ENCODE measurements at regions not wholly inside any gene's neighbourhood (a gene's known extent, or its start where the extent isn't known, plus 50 kb on each side); places are given as distances from the start of the nearest gene placed in this dataset.

DNA sequence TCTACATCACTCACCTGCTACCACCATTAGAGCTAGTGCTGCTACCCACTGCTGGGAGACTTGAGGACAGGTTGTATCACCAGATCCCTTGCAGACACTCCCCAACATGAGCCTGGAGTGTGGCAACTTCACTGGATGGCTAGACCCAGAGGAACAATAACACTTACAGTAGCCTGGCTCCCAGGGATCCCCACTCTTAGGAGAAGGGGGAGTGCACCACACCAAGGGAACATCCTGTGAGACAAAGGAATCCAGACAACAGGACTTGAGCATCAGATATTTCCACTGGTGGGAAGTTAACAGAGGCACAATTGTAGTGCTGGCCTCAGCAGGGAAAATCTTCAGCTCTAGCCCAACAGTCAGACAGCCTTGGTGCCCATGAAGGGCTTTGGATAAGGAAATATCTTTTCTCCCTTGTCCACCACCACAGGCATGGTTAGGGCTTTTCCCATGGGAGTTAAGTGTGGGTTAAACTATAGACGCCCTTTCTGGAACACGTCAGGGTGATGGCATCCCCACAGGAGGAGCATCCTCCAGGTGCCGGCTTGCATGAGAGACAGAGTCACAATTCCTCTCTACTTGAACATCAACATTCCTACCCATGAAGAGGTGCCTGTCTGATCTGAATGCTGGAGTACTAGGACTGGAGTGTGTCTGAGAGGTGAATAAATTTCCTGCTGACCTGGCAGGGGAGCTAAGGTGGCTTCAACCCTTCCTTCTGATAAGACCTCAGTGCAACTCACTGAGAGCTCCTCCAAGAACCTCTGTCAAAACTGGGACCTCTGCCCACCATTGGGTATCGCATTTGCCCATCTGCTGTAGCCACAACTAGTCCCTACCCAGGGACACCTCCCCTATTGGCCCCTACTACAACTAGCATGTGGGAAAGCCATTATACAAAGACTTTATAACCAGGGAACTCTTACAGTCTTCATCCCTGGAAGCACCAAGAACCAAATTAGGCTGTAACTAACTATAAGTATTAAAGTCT, 55.4 kb upstream of the SIRPG start:
- no peak for DNase-seq (ENCODE audit: low read depth)
- TF ChIP-seq, protein P1, sequence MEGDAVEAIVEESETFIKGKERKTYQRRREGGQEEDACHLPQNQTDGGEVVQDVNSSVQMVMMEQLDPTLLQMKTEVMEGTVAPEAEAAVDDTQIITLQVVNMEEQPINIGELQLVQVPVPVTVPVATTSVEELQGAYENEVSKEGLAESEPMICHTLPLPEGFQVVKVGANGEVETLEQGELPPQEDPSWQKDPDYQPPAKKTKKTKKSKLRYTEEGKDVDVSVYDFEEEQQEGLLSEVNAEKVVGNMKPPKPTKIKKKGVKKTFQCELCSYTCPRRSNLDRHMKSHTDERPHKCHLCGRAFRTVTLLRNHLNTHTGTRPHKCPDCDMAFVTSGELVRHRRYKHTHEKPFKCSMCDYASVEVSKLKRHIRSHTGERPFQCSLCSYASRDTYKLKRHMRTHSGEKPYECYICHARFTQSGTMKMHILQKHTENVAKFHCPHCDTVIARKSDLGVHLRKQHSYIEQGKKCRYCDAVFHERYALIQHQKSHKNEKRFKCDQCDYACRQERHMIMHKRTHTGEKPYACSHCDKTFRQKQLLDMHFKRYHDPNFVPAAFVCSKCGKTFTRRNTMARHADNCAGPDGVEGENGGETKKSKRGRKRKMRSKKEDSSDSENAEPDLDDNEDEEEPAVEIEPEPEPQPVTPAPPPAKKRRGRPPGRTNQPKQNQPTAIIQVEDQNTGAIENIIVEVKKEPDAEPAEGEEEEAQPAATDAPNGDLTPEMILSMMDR (conservative IDR thresholded peaks at IDR 0.05; ENCODE audit: low read depth, low read length): no peak
- H3K4me3 ChIP-seq (ENCODE audit: low read depth, low read length): no peak overlapping the region

DNA sequence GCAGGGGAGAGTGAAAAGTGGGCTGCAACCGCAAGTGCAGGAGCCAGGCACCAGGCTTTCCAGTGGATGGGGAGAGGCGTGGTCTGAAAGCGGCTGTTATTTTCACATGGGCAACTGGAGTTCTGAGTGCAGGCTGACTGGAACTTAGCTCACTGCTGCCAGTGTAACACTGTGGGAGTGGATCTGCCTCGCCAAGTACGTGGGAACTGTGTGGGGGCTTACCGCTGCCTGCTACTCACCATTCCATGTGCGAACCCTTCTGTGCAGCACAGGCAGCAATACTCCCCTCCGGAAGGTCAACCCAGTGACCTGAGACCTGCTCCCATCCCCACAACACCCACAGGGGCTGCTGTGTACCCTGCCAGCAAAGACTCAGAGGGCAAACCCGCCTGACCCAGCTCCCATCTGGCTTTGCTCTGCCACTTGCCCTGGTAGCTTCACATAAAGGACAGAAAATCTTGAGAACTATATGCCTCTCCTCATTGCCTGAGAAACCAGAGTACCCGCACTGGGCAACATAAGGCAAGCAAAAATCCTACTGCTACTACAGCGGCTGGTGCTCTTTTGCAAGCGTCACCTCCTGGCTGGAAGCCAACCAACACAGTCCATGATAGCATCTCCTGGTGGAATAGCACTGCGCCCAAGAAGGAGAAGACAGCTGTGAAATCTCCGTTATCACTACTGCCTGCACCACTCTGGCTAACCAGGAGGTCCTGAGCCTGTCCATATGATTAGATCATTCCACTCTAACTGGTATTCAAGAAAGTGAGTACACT, 54.4 kb upstream of the SIRPG start:
- no peak overlapping the region for H3K4me3 ChIP-seq (ENCODE audit: low read depth, low read length)
- TF ChIP-seq, protein P1 (conservative IDR thresholded peaks at IDR 0.05; ENCODE audit: low read depth, low read length): no peak
- no peak for DNase-seq (ENCODE audit: low read depth)

DNA sequence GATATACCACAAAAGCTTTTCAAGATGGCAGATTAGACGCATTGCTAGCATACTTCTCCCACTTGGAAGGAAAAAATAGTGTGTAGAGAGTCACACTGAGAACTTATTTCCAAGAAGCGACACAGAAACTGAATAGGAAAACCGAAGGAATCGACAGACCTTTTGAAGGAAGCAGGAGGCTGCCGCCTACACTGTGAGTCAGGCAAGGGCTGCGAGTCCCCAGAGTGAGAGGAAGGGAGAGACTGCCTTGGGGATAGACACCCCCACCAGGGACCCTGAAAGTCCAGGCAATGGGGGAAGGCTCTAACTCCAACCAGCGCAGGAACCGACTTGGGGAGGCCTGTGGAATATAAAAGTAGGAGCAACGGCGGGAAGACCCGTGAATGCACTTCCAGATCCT, 53.7 kb upstream of the SIRPG start:
- DNase-seq (ENCODE audit: low read depth): no peak
- H3K4me3 ChIP-seq (ENCODE audit: low read depth, low read length): no peak overlapping the region
- TF ChIP-seq, protein P1 (conservative IDR thresholded peaks at IDR 0.05; ENCODE audit: low read depth, low read length): no peak

DNA sequence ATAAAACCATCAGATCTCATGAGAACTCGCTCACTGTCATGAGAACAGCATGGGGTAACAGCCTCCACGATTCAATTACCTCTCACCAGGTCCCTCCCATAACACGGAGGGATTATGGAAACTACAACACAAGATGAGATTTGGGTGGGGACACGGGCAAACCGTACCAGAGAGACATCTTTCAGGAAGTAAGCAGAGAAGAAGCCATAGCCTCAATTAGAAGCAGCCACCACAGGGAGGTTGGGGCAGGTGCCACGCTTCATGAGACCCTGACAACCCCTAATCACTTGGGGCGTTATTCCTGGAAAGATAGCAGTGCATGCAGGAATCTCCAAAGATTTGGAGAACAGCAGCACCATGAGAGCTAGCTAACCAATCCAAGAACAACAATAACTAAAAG, 52.9 kb upstream of the SIRPG start:
- TF ChIP-seq, protein P1 (conservative IDR thresholded peaks at IDR 0.05; ENCODE audit: low read depth, low read length): no peak
- H3K4me3 ChIP-seq (ENCODE audit: low read depth, low read length): no peak overlapping the region
- DNase-seq (ENCODE audit: low read depth): no peak

DNA sequence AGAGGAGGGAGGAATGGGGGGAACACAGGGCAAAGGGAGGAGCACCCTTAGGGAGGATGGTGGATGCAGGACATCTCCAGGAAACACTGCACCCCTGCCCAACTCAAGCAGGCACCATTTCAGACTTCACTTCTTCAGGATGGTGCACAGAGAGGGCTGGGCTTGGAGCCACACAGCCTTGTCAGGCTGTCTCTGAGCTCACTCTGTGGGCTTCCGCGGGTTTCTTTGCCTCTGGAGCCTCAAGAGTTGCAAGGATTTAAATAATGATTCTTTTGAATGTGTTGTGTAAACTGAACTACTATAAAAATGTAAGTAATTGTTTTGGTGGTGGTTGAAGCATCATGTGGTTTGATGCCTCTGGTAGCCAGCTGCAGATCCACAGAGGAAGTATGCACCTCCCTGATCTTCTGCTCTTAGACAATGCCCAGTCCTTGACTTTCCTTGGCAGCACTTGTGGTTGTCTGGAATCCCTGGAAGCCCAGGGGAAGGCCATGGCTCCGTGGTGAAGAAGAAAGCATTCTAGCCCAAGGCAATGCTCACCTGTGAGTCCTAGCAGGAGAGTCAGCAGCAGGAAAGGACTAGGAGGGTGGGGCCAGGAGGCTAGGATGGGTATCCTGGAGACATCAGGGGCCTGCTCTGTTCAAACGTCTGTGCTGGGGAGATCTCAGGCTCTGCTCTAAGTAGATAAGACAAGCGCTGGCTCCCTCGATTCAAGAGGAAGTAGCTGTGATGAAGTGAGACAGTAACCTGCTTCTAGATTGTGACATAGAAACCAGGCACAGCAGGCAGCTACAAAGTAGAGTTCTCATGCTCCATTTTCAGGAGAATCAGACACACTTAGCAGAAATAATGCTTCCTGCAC, 50.2 kb upstream of the SIRPG start:
- DNase-seq (ENCODE audit: low read depth): no peak
- H3K4me3 ChIP-seq (ENCODE audit: low read depth, low read length): no peak overlapping the region
- TF ChIP-seq, protein P1 (conservative IDR thresholded peaks at IDR 0.05; ENCODE audit: low read depth, low read length): no peak
